Fibroblast of skin of right quadriceps (primary cell): ENCODE measurements at regions not wholly inside any gene's neighbourhood (a gene's known extent, or its start where the extent isn't known, plus 50 kb on each side); places are given as distances from the start of the nearest gene placed in this dataset.
A peak's percentile ranks its signal among the peaks of the same experiment; 100 is the strongest.
"Not testable (repeated sequence)": the region's sequence is repeated elsewhere in the genome, so short reads cannot be mapped to it uniquely, and the experiment has no call there.

Experiments used
- DNase-seq: peaks from one replicate; pipeline ENCODE4 v3.0.0-alpha.2; 2013

DNA sequence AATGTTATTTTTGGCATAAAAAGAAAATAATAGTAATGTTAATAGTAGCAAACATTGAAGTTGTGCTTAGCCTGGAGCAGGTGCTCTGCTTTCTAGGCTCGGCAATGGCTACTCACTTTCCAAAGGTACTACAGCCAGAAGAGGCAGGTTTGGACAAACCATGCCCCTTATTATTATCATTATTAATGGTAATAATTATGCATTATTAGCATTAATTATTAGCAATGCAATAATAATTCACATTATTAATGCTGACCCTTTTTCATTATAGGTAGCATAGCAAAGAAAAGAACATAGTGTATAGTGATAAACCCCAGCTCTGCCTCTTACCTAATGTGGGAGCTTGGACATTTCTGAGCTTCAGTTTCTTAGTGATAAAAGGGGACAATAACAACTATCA lies 171.4 kb downstream of the EDEM1 start:
- no peak for DNase-seq

DNA sequence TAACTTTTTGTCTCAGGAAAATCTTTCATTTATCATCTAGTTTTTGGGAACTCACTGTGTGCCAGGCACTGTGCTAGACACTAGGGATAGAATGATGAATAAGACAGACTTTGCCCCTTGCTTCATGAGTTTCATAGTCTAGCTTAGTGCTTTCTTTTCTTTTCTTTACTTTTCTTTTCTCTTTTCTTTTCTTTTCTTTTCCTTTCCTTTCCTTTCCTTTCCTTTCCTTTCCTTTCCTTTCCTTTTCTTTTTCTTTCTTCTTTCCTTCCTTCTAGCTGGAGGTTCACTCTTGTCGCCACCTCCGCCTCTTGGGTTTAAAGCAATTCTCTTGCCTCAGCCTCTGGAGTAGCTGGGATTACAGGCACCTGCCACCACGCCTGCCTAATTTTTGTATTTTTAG lies 172.9 kb downstream of the EDEM1 start:
- DNase-seq = no peak

DNA sequence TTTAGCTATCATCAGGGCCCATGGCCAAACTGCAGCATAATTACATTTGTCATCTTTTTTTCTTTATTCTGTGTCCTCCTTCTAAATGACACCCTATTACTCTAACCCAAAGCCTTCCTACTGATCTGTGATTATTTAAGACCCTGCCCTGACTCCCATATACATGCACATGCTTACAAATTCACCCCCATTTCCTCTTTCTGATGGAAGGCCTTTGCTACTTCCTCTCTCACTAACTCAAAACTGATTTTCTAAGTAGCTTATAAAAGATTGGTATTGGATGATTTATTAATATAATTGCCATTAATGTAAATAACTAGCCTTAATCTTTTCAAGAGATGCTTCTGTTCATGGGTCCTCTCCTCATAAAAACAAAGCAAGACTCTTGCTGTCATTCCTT lies 179.2 kb downstream of the EDEM1 start:
- no peak for DNase-seq

DNA sequence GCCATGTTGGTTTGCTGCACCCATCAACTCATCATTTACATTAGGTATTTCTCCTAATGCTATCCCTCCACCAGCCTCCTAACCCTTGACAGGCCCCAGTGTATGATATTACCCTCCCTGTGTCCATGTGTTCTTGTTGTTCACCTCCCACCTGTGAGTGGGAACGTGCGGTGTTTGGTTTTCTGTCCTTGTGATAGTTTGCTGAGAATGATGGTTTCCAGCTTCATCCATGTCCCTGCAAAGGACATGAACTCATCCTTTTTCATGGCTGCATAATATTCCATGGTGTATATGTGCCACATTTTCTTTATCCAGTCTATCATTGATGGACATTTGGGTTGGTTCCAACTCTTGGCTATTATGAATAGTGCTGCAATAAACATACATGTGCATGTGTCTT lies 184.0 kb downstream of the EDEM1 start:
- DNase-seq = not testable (repeated sequence)

DNA sequence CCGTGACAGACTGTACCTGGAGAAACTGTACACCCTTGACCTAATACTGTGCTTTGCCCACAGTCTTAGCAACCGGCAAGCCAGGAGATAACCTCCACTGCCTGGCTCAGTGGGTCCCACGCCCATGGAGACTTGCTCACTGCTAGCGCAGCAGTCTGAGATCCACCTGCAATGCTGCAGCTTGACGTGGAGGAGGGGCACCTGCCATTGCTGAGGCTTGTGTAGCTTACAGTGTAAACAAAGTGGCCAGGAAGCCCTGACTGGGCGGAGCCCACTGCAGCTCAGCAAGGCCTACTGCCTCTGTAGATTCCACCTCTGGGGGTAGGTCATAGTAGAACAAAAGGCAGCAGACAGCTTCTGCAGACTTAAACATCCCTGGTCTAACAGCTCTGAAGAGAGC lies 189.3 kb downstream of the EDEM1 start:
- no peak for DNase-seq

DNA sequence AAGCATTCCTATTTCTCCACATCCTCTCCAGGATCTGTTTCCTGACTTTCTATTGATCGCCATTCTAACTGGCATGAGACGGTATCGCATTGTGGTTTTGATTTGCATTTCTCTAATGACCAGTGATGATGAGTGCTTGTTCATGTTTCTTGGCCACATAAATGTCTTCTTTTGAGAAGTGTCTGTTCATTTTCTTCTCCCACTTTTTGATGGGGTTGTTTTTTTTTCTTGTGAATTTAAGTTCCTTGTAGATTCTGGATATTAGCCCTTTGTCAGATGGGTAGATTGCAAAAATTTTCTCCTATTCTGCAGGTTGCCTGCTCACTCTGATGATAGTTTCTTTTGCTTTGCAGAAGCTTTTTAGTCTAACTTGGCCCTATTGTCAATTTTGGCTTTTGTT lies 191.8 kb downstream of the EDEM1 start:
- DNase-seq = not testable (repeated sequence)

DNA sequence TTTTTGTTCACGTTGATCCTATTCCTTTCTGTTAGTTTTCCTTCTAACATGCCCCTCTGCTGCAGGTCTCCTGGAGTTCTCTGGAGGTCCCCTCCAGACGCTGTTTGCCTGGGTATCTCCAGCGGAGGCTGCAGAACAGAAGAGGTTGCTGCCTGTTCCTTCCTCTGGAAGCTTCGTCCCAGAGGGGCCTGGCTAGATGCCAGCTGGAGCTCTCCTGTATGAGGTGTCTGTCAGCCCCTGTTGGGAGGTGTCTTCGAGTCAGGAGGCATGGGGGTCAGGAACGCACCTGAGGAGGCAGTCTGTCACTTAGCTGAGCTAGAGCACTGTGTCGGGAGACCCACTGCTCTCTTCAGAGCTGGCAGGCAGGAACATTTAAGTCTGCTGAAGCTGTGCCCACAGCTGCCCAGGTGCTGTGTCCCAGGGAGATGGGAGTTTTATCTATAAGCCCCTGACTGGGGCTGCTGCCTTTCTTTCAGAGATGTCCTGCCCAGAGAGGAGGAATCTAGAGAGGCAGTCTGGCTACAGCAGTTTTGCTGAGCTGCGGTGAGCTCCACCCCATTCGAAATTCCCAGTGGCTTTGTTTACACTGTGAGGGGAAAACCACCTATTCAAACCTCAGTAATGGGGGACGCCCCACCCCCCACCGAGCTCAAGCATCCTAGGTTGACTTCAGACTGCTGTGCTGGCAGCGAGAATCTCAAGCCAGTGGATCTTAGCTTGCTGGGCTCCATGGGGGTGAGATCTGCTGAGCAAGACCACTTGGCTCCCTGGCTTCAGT lies 196.2 kb downstream of the EDEM1 start:
- DNase-seq = not testable (repeated sequence)

DNA sequence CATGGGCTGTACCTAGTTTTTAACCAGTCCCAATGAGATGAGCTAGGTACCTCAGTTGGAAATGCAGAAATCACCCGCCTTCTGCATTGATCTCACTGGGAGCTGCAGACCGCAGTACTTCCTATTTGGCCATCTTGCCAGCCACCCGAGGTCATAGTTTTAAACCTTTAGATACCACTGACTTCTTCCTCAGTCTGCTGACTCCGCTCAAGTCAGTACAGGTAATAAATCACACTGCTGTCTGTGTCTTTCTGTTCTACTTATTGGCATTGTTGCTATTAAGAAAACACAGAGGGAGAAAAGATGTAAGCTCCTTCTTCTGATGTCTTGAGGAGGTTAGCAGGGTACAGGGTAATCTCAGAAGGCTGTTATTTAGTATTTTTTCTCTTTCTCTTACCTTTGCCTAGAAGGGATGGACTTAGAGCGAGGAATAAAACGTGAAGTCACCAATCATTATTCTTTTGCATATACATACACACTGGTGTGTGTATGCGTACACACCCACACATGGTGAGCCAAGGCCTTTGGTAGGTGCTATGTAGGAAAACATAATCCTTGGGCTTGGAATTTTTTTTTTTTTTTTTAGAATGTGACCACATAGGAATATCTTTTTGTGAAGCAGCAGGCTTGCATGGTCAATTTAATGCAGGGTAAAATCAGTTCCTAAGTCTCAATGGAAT lies 197.2 kb downstream of the EDEM1 start:
- DNase-seq = no peak

DNA sequence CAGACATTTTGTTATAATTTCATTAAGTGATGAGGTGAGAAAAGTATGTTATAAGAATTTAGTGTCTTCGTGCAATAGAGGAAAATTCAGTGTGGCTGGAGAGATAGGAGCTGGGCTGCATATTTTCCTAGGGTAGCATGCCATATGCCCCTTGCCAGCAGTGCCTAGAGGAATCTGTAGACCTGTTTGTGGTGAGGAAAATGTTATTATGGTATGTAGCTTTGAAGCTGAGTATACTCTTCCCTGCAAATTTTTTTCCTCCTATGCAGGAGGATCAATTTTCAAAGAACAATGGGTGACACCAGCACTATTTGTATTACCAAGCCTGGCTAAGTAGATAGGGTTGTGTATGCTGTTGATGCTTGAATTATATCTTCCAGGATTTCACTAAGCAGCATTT lies 200.6 kb downstream of the EDEM1 start:
- no peak for DNase-seq

DNA sequence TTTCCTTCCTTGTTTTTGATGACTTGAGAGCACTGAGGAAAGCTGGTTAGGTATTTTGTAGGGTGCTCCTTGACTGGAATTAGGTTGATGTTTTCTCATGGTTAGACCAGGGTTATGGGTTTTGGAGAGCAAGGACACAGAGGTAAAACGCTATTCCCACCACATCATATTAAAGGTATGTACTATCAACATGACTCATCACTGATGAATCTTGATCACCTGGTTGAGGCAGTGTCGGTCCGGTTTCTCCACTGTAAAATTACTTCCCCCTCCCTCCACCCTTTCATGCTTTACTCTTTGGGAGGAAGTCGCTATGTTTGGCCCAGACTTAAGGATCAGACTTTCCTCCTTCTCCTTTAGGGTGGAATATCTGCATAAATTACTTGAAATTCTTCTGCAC lies 201.6 kb downstream of the EDEM1 start:
- DNase-seq = no peak

DNA sequence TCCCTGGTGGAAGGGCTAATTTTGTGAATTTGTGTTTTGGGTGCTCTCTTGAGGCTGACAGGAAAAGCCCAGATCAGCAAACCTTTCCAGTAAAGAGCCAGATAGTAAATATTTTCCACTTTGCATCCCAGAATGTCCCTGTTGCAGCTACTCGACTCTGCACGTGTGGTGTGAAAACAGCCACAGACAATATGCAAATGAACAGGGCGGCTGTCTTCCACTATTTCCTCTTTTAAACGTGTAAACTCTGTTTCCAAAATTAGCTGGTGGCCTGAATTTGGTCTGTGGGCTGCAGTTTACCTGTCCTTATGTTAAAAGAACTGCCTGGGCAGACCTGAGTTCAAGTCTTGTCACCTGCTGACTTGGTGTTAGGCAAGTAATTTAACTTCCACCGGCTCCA lies 202.7 kb downstream of the EDEM1 start:
- DNase-seq = no peak

DNA sequence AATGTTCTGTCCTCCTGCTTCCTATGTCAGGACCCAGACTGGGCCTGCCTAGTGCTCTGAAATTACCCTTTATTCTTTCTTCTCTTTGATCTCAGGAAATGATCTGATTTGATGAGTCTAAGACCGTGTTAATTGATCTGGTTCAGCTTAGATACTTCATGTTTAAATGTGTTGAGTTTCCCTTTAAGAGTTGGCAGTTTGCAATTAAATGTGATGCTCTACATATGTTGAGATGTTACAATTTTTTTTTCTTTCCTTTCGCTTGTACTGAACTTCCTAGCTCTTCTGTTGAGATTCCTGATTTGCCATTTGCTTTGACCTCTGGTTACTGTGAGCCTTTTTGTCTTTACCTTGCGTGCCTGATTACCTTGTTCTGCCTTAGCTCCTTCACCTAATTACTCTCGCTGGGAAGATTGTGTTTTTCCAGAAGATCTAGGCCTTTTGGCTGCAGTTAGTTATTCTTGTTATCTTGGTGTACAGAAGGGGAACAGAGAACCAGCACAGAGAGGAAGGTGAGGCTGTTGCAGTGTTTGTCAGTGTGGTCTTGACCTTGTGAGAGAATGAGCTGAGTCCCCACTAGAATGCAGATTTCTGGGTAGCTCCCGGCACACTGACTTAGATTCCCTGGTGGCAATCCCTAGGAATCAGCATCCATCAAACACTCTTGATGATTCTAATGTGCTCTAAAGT lies 203.6 kb downstream of the EDEM1 start:
- DNase-seq = no peak

DNA sequence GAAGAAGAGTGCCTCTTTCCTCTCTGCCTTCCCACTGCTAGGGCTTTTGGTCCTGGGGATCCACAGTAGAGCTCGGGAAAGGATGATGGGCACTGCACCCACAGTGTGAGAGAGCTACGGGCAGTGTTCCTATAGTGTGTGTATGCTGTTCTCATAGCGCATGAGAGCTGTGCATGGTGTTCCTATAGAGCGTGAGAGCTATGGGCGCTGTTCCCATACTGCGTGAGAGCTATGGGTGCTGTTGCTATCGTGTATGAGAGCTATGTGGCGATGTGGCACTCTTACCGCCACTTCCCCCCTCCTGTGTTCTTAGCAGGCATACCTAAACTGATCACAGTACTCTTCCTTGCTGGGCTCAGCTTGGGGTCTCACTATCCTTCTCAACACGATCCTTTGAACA lies 213.5 kb downstream of the EDEM1 start:
- no peak for DNase-seq

DNA sequence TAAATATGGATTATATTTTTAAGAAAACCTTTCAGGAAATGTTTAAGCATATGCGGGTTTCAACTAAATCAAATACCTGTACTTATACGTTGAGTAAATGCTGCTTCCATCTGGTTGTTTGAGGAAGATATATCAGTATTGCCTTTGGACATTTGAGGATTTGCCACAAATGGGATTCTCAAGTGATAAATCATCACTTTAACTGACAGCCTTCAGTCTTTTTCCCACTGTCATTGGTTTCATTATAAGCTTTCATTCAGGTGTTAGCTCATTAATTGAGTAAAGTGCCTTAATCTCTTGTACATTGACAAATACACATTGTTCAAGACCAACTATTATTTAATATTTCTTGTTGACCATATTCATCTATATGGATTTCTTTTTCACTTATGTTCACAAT lies 217.2 kb downstream of the EDEM1 start:
- DNase-seq = no peak

DNA sequence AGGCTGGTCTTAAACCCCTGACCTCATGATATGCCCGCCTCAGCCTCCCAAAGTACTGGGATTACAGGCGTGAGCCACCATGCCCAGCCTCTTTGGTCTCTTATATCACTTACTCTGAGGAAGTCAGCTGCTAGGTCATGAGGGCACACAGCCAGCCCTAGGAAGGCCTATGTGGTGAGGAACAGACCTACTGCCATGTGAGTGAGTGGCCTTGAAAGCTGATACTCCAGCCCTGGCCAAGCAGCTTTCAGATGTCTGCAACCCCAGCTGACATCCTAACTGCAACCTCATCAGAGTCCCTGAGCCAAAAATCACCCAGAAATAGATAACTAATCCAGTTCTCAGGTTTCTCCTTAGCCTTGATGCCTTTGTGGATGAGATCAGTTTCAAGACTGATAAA lies 224.3 kb downstream of the EDEM1 start:
- no peak for DNase-seq

DNA sequence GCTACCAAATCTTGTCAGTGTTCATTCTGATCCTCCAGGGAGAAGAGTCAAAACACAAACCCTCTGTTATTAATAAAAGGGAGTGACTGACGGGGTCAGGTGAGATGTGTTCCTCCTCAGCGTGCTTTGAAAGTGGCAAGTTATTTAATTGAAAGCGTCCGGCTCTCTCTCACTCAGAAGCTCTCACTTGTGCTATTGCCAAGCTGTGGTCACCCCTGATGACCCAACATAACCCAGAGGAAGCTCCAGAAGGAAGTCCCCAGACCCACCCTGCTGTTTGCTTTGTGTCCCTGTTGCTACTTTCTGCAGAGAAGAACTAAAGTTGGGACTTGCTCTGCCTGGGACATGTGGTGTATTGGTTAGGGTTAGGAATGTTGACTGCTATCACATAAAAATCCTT lies 235.6 kb downstream of the EDEM1 start:
- DNase-seq = no peak

DNA sequence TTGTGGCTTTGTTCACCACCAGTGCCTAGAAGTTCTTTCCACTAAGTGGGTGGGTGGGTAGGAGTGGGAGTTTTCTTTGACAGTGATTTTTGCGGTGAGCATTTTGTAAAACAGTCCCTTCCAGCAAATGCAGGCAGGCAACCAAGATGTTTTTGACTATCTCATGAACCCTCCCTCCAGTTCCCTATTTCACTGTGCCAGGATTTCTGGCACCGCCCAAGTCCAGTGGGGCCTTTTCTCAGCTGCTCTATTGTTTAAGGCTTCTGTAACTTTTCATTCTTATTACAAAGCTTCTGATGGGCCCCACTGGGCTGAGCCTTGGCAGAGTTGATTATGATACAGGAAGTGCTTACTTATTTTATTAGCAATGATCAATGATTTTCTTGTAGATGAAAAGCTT lies 236.0 kb downstream of the EDEM1 start:
- no peak for DNase-seq

DNA sequence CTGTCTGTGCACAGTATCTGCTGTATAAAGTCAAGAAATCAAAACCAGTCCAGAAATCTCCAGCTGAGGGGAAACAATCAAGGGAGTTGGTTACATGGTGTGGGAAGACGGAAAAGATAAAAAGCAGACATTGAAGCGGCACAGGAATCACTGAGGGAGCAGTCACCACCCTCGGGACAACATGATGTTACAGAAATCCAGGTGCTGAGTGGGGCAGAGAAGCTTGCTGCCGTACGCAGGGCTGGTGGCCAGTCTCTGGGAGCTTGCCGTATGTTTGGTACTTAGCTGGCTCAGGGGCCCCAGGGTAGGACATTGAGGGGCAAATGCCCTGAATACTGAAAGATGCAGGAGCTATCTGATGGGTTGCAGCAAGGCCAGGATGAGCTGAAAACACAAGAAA lies 237.9 kb downstream of the EDEM1 start:
- DNase-seq = no peak

DNA sequence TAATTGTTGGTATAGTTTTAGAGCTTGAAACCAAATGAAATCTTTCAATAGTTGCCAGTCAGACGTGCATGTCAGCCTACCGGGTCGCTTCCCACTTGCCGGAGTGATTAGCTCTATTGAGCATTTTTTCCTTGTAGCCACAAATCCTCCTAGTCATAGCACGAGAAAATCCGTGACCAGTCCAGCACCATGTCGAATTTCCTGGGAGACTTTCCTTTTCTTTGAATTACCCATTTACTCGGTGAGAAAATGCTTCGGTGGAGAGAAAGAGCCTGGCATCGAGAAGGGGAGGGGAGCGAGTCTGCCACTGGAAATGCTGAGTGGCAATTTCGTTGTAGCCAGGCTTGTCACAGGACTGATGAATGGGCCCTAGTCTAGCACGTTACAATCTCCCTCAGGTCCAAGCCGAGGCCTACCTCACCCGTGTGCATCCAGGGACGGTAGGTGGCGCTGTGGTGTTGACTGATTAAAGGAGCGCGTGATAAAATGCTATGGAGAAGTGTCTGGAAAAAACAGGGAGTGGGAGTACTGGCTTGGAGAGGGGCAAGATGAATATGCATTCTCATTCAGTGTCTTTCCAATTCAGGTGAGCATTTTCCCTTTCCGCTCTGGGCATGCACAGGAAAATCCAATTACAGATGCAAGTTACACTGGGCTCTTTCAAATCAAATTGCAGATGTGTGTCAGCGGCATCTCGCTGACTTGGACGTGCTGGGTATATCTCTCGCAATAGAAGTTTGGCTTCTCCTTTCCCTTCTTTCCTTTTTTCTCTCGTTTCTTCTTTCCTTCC lies 238.8 kb downstream of the EDEM1 start:
- peak; percentile 50 for DNase-seq

DNA sequence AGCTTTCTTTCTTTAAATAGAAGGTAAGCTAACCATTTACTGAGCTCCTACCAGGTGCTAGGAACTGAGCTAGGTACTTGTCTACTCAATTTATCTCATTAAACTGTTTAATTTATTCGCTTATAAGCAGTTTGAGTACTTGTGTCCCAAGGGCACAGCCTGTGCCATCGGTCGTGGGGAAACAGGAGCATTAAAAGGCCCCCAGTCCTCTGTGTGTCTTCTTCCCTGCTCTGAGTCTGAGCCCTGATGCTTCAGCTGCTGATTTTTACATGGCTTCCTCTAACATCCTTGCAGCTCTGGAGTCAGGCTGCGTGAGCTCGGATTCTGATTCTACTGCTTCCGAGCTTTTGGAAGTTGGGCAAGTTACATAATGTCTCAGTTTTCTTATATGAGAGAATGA lies 239.5 kb downstream of the EDEM1 start:
- no peak for DNase-seq

DNA sequence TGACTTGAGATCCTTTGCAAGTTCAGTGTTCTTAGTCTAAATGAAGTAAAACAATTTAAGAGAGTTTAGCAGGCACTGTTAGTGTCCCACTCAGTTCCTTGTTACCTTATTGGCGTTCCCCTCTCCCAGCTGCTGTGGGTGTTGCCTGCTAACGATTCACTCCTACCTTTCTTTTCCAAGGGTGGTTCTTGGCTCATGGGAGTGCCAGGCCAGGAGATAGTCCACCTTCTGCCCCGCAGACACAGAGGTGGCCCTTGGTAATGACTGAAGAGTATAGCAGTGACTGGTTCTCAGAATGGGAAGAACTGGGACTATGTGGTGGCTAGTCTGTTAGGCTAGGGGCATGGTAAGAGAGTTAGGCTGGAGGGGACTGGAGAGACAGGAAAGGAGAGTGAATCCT lies 240.4 kb downstream of the EDEM1 start:
- DNase-seq = no peak

DNA sequence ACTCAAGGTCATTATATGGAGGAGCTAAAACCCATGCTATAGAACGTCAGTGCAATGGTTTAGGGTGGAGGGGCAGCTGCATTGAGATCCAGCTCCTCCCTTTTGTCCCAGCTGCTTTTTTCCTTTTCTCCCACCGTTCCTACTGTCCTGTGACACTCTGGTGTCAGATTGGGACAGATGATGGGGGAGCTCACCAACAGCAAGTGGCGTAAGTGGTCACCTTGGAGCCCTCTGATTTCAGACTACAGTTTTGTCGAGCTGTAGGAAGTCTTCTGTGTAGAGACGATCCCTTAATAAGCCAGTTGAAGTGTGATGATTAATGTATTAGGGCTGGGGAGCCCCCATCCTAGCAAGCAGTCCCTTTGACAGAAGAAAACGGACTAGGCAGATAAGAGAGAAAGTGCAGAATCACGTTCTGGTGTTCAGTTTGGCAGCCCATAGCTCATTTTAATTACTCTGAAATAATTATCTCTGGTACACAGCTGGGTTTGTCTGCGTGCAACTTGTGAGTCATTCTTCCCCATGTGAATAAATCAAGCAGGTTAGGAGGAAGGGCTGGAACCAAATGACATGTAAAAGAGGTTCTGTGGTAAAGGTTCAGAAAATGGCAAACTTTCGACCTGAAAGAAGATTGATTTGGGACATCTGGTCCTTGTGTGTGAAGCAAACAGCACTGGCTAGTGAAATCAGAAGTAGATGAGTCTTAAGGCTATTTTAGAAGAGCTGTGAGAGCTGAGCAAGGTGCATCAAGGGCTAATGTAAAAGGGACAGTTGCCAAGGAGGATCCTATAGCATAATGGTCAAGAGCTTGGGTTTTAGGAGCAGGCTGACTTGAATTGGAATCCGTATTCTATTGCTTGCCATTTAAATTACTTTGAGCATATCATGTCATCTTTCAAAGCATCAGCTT lies 241.4 kb downstream of the EDEM1 start:
- peak; percentile 17 for DNase-seq
